Activated CD4-positive, alpha-beta T cell treated with anti-CD3 and anti-CD28 coated beads, Interleukin-2, amount 10 ng/mL, durations not matched to agents 24 days and 14 days (primary cell): ENCODE measurements at regions not wholly inside any gene's neighbourhood (a gene's known extent, or its start where the extent isn't known, plus 50 kb on each side); places are given as distances from the start of the nearest gene placed in this dataset.
"Not testable (repeated sequence)": the region's sequence is repeated elsewhere in the genome, so short reads cannot be mapped to it uniquely, and the experiment has no call there.

ENCODE experiments used
- DNase-seq: peaks from one replicate; pipeline ENCODE4 v3.0.0; 2022
- H3K27ac Mint-ChIP-seq: one replicate; pipeline ENCODE4 v1.8.0; 2022; ENCODE audit warnings: mild to moderate bottlenecking, mixed read lengths
- H3K27me3 Mint-ChIP-seq: one replicate; pipeline ENCODE4 v1.8.0; 2022; ENCODE audit warnings: mixed read lengths
- H3K36me3 Mint-ChIP-seq: one replicate; pipeline ENCODE4 v1.8.0; 2022; ENCODE audit warnings: low read depth, mild to moderate bottlenecking, mixed read lengths
- H3K4me1 Mint-ChIP-seq: one replicate; pipeline ENCODE4 v1.8.0; 2021; ENCODE audit warnings: mixed read lengths
- H3K4me3 Mint-ChIP-seq: one replicate; pipeline ENCODE4 v1.8.0; 2022; ENCODE audit warnings: mild to moderate bottlenecking, moderate library complexity, mixed read lengths
- H3K9me3 Mint-ChIP-seq: one replicate; pipeline ENCODE4 v1.8.0; 2021; ENCODE audit warnings: mixed read lengths
- intact Hi-C: fragments of 100-400 bp; cut with micrococcal nuclease; formaldehyde crosslinking; loops from one replicate; pipeline ENCODE4 v1.15.1; 2023

GRCh38 chr4:104905065-104905464, 241.6 kb upstream of the TET2 start:
- DNase-seq: no peak
- intact Hi-C loops: no loop called here
- no peak overlapping the region for H3K4me3 Mint-ChIP-seq
- H3K4me1 Mint-ChIP-seq: no peaks in the 10 kb centered on the region
- no peaks in the 10 kb centered on the region for H3K9me3 Mint-ChIP-seq
- H3K36me3 Mint-ChIP-seq: no peaks in the 10 kb centered on the region
- H3K27ac Mint-ChIP-seq: no peak overlapping the region
- H3K27me3 Mint-ChIP-seq: peaks cover 10% of the 10 kb centered on the region

GRCh38 chr4:104905546-104905945, 241.1 kb upstream of the TET2 start:
- Mint-ChIP-seq H3K4me1 (no peaks in the 10 kb centered on the region), H3K4me3 (no peak overlapping the region), H3K27ac (no peak overlapping the region), H3K27me3 (peaks cover 10% of the 10 kb centered on the region), H3K36me3 (no peaks in the 10 kb centered on the region), H3K9me3 (no peaks in the 10 kb centered on the region)
- no peak for DNase-seq
- intact Hi-C loops: no loop called here

- no peaks in the 10 kb centered on the region for H3K4me1 Mint-ChIP-seq
- H3K27me3 Mint-ChIP-seq: peaks cover 12% of the 10 kb centered on the region
- no peaks in the 10 kb centered on the region for H3K36me3 Mint-ChIP-seq
- no peak overlapping the region for H3K27ac Mint-ChIP-seq
- DNase-seq: no peak
- no peak overlapping the region for H3K4me3 Mint-ChIP-seq
- H3K9me3 Mint-ChIP-seq: no peaks in the 10 kb centered on the region
- intact Hi-C loops: no loop called here
These were observed 240.4 kb upstream of the TET2 start for GRCh38 chr4:104906276-104906675.

GRCh38 chr4:104907074-104907649, 239.5 kb upstream of the TET2 start:
- Mint-ChIP-seq H3K27me3 (peaks cover 14% of the 10 kb centered on the region), H3K9me3 (peaks cover 1% of the 10 kb centered on the region), H3K4me3 (no peak overlapping the region), H3K36me3 (no peaks in the 10 kb centered on the region), H3K4me1 (no peaks in the 10 kb centered on the region), H3K27ac (no peak overlapping the region)
- DNase-seq: no peak
- intact Hi-C loops: no loop called here

GRCh38 chr4:104907991-104908390, 238.7 kb upstream of the TET2 start:
- Mint-ChIP-seq H3K27ac (no peak overlapping the region), H3K27me3 (peaks cover 17% of the 10 kb centered on the region), H3K4me1 (no peaks in the 10 kb centered on the region), H3K36me3 (no peaks in the 10 kb centered on the region), H3K9me3 (peaks cover 5% of the 10 kb centered on the region), H3K4me3 (no peak overlapping the region)
- intact Hi-C loops: no loop called here
- no peak for DNase-seq

- intact Hi-C loops: no loop called here
- Mint-ChIP-seq H3K27me3 (peaks cover 17% of the 10 kb centered on the region), H3K4me3 (no peak overlapping the region), H3K9me3 (peaks cover 5% of the 10 kb centered on the region), H3K4me1 (no peaks in the 10 kb centered on the region), H3K36me3 (no peaks in the 10 kb centered on the region), H3K27ac (no peak overlapping the region)
- DNase-seq: no peak
These were observed 237.3 kb upstream of the TET2 start for GRCh38 chr4:104909376-104909775.

GRCh38 chr4:104912518-104912917, 234.2 kb upstream of the TET2 start:
- Mint-ChIP-seq H3K9me3 (peaks cover 5% of the 10 kb centered on the region), H3K27me3 (peaks cover 14% of the 10 kb centered on the region), H3K27ac (no peak overlapping the region), H3K36me3 (no peaks in the 10 kb centered on the region), H3K4me3 (no peak overlapping the region), H3K4me1 (no peaks in the 10 kb centered on the region)
- DNase-seq: no peak
- intact Hi-C loops: no loop called here

GRCh38 chr4:104915373-104915772, 231.3 kb upstream of the TET2 start:
- no peak overlapping the region for H3K27ac Mint-ChIP-seq
- no peaks in the 10 kb centered on the region for H3K36me3 Mint-ChIP-seq
- peaks cover 3% of the 10 kb centered on the region for H3K4me1 Mint-ChIP-seq
- H3K27me3 Mint-ChIP-seq: peaks cover 13% of the 10 kb centered on the region
- intact Hi-C loops: no loop called here
- peaks cover 5% of the 10 kb centered on the region for H3K9me3 Mint-ChIP-seq
- DNase-seq: no peak
- H3K4me3 Mint-ChIP-seq: no peak overlapping the region

- no peak overlapping the region for H3K4me3 Mint-ChIP-seq
- no peak overlapping the region for H3K27ac Mint-ChIP-seq
- H3K9me3 Mint-ChIP-seq: peaks cover 5% of the 10 kb centered on the region
- intact Hi-C loops: no loop called here
- no peaks in the 10 kb centered on the region for H3K36me3 Mint-ChIP-seq
- no peak for DNase-seq
- peaks cover 13% of the 10 kb centered on the region for H3K27me3 Mint-ChIP-seq
- peaks cover 3% of the 10 kb centered on the region for H3K4me1 Mint-ChIP-seq
These were observed 230.8 kb upstream of the TET2 start for GRCh38 chr4:104915864-104916263.

GRCh38 chr4:104919406-104919805, 227.3 kb upstream of the TET2 start:
- H3K27me3 Mint-ChIP-seq: peaks cover 9% of the 10 kb centered on the region
- H3K4me1 Mint-ChIP-seq: peaks cover 3% of the 10 kb centered on the region
- intact Hi-C loops: no loop called here
- no peak for DNase-seq
- no peaks in the 10 kb centered on the region for H3K9me3 Mint-ChIP-seq
- H3K27ac Mint-ChIP-seq: no peak overlapping the region
- no peak overlapping the region for H3K4me3 Mint-ChIP-seq
- no peaks in the 10 kb centered on the region for H3K36me3 Mint-ChIP-seq

GRCh38 chr4:104930298-104930697, 216.4 kb upstream of the TET2 start:
- H3K9me3 Mint-ChIP-seq: peaks cover 9% of the 10 kb centered on the region
- peaks cover 32% of the 10 kb centered on the region for H3K4me1 Mint-ChIP-seq
- no peak overlapping the region for H3K27ac Mint-ChIP-seq
- no peak for DNase-seq
- H3K36me3 Mint-ChIP-seq: peaks cover 10% of the 10 kb centered on the region
- peak overlapping the region; percentile 40 for H3K4me3 Mint-ChIP-seq
- intact Hi-C loops: loop anchor here (2.0 kb wide), 1 partner anchor 543 kb away; no protein-coding TSS in a partner anchor
- peaks cover 11% of the 10 kb centered on the region for H3K27me3 Mint-ChIP-seq

GRCh38 chr4:104930745-104931736, 215.6 kb upstream of the TET2 start:
- intact Hi-C loops: loop anchor here (2.0 kb wide), 1 partner anchor 542 kb away; no protein-coding TSS in a partner anchor
- not testable (repeated sequence) for H3K27ac Mint-ChIP-seq, H3K9me3 Mint-ChIP-seq
- peak; percentile 80 for DNase-seq
- Mint-ChIP-seq H3K36me3 (peaks cover 10% of the 10 kb centered on the region), H3K27me3 (peaks cover 11% of the 10 kb centered on the region), H3K4me3 (peak overlapping the region; percentile 40), H3K4me1 (peaks cover 32% of the 10 kb centered on the region)

GRCh38 chr4:104938624-104939023, 208.1 kb upstream of the TET2 start:
- H3K27me3 Mint-ChIP-seq: no peaks in the 10 kb centered on the region
- no peaks in the 10 kb centered on the region for H3K36me3 Mint-ChIP-seq
- peak; percentile 78 for DNase-seq
- intact Hi-C loops: no loop called here
- H3K27ac Mint-ChIP-seq: no peak overlapping the region
- peaks cover 9% of the 10 kb centered on the region for H3K4me1 Mint-ChIP-seq
- H3K9me3 Mint-ChIP-seq: peaks cover 14% of the 10 kb centered on the region
- no peak overlapping the region for H3K4me3 Mint-ChIP-seq

GRCh38 chr4:104940927-104941326, 205.7 kb upstream of the TET2 start:
- Mint-ChIP-seq H3K27ac (no peak overlapping the region), H3K9me3 (peaks cover 14% of the 10 kb centered on the region), H3K4me1 (peaks cover 9% of the 10 kb centered on the region), H3K27me3 (no peaks in the 10 kb centered on the region), H3K36me3 (no peaks in the 10 kb centered on the region), H3K4me3 (no peak overlapping the region)
- intact Hi-C loops: no loop called here
- no peak for DNase-seq
